GM21576 (cell line): ENCODE measurements at regions not wholly inside any gene's neighbourhood (a gene's known extent, or its start where the extent isn't known, plus 50 kb on each side); places are given as distances from the start of the nearest gene placed in this dataset.
"Not testable (repeated sequence)": the region's sequence is repeated elsewhere in the genome, so short reads cannot be mapped to it uniquely, and the experiment has no call there.

Experiments used
- ATAC-seq: cut with Tn5 transposase; IDR thresholded peaks from one replicate; pipeline ENCODE4 v1.9.1; 2021; ENCODE audit warnings: mild to moderate bottlenecking, moderate library complexity; ENCODE audit not compliant: unreplicated experiment

GRCh38 chr7:96826089-96826488, 116.4 kb upstream of the SEM1 start:
- no peak for ATAC-seq

DNA sequence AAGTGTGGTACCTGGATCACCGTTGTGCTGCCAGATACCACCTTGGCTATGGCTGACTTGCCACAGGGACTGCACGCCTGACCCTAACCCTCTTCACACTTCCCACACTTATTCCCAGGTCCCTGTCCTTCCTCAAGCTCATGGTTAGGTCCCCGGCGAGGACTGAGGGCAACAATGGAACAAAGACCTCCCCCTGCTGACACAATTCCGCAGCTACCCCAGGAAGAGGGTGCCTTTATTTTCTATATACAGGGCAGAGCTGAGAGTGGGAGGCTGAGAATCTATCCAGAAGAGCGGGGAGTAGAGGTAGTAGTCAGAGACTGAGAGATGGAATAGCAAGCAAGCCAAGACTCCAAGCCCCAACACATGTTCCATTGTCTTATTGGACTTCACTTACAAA, 118.1 kb upstream of the SEM1 start:
- no peak for ATAC-seq

DNA sequence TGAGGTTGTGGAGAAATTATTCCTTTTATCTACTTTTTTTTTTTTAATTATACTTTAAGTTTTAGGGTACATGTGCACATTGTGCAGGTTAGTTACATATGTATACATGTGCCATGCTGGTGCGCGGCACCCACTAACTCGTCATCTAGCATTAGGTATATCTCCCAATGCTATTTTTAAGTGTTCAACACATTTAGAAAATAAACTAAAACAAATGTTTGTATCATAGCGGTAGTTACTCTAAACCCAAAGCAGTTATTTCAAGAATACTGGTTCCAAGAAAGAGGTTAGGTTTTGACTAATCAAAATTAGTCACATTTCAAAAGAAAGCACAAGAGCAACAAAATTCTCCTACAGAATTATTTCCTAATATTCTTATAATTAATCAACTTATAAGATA, 119.5 kb upstream of the SEM1 start:
- not testable (repeated sequence) for ATAC-seq

- ATAC-seq = no peak
Observed at GRCh38 chr7:96831446-96831845, 121.8 kb upstream of the SEM1 start.

GRCh38 chr7:96832092-96832662, 122.5 kb upstream of the SEM1 start:
- ATAC-seq = no peak

DNA sequence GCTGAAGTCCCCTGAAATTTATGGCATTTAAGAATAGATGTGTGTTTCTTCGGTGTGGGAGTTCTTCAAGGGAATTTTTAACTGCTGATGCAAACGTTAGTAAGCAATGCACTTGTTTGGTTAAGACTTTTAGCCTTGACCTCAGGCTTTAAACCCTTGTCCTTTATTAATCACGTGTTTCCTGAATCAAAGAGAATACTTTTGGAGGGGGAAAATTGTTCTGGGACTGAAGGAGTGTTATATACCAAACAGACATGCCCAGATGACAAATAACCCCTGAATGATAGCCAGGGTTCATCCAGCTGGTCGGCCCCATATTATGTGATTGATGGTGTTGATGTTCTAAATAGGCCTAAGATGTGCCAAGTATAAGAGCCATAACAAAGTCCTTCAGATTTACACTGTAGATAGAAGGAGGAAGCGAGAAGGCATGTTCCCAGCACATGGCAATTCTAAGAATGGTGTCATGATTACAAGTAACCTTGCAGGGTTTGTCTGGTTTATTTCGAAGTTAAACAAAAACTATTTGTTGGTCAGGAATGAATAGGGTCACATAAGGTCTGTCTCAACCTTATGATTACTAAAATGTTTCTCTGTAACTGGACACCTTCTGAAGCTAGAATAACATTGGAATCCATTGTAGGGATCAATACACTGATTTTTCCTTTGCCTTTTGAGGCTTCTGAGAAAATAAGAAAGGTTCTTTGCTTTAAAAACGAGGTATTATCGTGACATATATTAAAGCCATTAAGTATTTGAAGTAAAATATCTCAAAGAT, 124.2 kb upstream of the SEM1 start:
- no peak for ATAC-seq

GRCh38 chr7:96836456-96836855, 126.8 kb upstream of the SEM1 start:
- no peak for ATAC-seq

DNA sequence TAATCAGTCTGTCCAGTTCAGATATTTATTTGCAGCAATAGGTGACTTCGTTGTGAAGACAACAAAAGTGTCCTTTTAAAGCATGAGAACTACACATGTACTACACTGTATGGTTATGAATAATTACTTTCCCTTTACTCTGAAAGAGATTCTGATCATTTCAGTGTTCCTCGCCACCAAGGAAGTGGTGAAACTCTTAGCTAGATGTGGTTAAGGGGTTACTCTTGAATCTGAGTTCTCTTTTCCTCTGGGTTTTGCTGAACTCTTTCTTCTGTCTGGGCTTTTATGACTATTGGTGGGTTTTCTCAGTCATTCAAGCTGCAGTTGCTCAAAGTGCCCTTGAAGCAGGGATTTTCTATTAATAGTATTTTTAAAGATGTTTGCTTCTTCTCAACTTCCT, 127.9 kb upstream of the SEM1 start:
- peak; percentile 93 for ATAC-seq

DNA sequence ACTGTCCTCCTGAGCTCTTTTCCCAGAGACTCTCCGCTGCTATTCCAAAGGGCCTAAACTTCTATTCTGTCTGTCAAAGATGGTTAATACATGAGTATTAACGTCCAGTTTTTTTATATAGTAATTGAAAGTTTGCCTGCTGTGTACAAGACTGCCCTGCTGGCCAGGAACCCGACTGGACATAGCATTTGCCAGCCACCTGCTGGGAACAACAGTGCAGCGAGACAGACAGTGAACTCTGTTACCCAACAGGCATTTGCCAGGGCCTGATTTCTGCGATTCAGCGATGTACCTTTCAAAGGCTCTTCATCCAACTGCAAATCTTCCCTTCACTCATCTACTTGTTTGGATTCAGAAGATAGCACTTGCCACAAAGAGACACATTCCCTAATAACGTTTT, 128.8 kb upstream of the SEM1 start:
- ATAC-seq = no peak

DNA sequence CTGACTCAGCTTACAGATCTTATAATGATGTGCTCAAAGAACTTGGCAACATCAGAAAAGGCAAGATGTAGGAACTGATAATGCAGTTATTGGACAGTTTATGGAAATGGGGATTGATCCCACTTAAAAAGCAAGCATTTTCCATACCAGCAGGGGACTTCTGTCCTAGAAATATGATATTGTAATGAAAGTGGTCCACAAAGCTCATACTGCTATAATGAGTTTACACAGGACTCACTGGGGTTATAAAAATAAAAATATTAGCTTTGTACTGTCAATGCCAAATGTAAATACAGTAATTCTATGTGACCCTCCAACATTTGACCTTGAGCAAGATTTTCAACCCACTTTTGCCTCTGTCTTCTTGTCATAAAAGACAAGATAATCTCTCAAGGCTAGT, 145.5 kb upstream of the SEM1 start:
- ATAC-seq = no peak

DNA sequence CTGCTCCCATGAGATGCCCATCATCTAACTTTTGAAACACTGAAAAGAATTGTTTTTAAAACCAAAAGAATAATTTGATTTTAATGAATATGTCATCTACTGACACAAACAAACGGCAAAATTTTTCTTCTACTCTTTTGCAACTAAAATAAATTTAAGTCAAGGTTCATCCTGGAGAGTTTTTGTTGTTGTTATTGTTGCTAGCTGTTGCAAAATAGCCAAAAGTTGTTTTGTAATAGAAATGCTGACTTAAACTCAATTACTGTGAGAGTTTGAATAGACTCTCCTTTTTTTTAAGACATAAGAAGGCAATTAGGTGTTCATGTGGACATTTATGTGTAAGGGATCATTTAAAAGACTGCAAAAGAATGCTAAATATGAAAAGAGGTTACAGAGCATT, 146.0 kb upstream of the SEM1 start:
- ATAC-seq = no peak

DNA sequence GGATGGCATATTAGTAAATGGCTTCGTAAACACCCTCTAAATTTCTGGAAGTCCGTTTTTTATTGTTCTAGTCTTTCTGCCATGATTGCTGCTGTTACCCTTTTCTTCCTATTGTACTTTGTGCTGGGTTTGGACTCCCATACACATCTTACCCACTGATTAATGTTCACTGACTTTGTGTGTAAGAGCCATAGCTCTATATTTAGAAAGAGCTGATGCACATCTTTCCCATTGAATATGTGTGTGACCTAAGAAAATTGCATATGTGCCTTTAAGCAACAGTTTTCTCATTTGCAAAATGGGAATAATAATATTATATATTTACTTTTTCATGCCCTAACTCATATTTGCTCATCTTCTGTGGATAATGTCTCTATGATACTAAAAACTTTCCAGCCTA, 135.8 kb upstream of the DLX6 start:
- no peak for ATAC-seq

DNA sequence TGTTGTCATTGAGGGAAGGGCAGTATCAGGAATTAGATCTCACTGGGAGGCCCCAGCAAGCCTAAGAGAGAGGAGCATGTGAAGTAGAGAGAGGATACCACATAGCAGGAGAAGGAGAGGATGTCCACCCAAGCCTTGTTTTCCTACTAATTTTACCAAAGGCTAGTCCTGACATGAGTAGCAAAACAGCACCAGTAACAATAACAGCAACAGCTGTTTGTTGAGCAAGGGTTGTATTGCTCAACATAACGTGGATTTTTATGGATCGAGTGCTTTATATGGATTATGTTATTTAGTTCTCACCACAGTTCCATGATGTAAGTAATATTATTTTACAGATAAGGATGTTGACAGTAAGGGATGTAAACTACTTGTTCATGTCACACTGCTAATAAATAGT, 135.2 kb upstream of the DLX6 start:
- ATAC-seq = no peak

DNA sequence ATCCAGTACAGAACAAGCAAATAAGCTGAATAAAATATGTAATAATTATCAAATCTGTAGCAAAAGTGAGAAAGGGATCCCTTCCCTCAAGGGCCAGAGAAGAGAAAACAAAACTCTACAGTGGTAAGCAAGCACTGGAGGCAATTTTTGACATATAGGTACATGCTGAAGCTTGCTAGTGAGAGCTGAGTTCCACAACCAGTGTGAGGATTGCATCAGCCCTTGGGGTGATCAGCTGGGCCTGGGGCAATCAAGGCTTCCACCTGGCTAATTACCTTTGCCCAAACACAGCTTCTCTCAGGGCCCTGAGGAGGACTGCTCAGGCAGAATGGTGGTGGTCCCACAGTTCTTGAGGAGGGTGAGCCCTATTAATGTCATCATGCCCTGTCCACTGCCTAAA, 134.4 kb upstream of the DLX6 start:
- ATAC-seq = no peak

GRCh38 chr7:96887426-96887825, 117.9 kb upstream of the DLX6 start:
- ATAC-seq = no peak

- ATAC-seq = no peak
Observed at GRCh38 chr7:96899108-96899507, 106.2 kb upstream of the DLX6 start.

- ATAC-seq = no peak
Observed at GRCh38 chr7:96901822-96902445, 103.4 kb upstream of the DLX6 start.

GRCh38 chr7:96903906-96904305, 101.4 kb upstream of the DLX6 start:
- no peak for ATAC-seq

- no peak for ATAC-seq
Observed at GRCh38 chr7:96910486-96910885, 94.9 kb upstream of the DLX6 start.

DNA sequence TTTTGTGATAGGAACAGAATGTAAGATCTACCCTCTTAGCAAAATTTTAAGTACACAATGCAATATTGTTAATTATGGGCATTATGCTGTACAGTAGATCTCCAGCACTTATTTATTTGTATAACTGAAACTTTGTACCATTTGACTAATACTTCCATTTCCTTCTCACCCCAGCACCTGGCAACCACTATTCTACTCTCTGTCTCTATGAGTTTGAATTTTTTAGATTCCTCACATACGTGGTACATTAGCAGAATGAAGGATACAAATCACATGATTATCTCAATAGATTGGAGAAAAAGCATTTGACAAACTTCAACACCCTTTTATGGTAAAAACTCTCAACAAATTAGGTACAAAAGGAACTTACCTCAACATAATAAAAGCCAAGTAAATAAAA, 90.3 kb upstream of the DLX6 start:
- no peak for ATAC-seq

DNA sequence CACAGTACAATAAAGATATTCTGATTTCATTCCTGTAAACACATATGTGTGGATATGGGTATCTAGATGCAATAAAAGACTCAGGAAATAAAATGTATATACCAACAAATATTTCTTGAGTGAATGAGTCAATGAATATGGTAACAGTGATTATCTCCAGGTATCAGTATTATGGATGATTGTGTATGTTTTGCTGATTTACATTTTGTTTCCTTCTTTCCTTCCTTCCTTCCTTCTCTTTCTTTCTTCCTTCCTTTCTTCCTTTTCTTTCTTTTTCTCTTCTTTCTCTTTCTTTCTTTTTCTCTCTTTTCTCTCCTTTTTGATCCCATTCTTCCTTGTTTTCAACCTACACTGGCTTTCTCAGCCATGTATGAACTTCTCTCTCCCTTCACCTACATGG, 85.3 kb upstream of the DLX6 start:
- ATAC-seq = no peak

GRCh38 chr7:96920713-96921112, 84.6 kb upstream of the DLX6 start:
- ATAC-seq = no peak
